Tibial nerve (tissue), 3 donors: ENCODE measurements at regions not wholly inside any gene's neighbourhood (a gene's known extent, or its start where the extent isn't known, plus 50 kb on each side); places are given as distances from the start of the nearest gene placed in this dataset.

Experiments used
- CTCF ChIP-seq, 5 experiments: fragments of 200-600 bp in 3 of 5; fragments of 450-650 bp in 2 of 5; sonication (generic) in 3 of 5; IDR thresholded peaks; one replicate each; pipeline ENCODE4 v1.5.1; 2016 to 2019; ENCODE audit warnings: antibody characterized with exemption in 5 of 5, mild to moderate bottlenecking in 3 of 5, moderate library complexity in 2 of 5
- POLR2A ChIP-seq, 2 donors: fragments of 450-650 bp; IDR thresholded peaks; one replicate each; pipeline ENCODE4 v1.6.1; 2017; ENCODE audit warnings: antibody characterized with exemption in 2 of 2, mild to moderate bottlenecking in 2 of 2, moderate library complexity in 2 of 2

GRCh38 chr14:45406942-45407341, 153.9 kb upstream of the MIS18BP1 start:
- TF ChIP-seq CTCF (IDR thresholded peaks at IDR 0.05) (no peak), POLR2A (IDR thresholded peaks at IDR 0.05) (no peak)
